Endothelial cell of hepatic sinusoid (primary cell): ENCODE measurements at regions not wholly inside any gene's neighbourhood (a gene's known extent, or its start where the extent isn't known, plus 50 kb on each side); places are given as distances from the start of the nearest gene placed in this dataset.
"Not testable (repeated sequence)": the region's sequence is repeated elsewhere in the genome, so short reads cannot be mapped to it uniquely, and the experiment has no call there.

Source experiments
- in situ Hi-C: cut with HindIII; loops from 2 replicates; pipeline ENCODE4 v1.10.0; 2017; ENCODE audit warnings: low sequenced_read_pairs

GRCh38 chr2:192488158-192488557, 293.4 kb upstream of the TMEFF2 start:
- in situ Hi-C loops: not testable (repeated sequence)

DNA sequence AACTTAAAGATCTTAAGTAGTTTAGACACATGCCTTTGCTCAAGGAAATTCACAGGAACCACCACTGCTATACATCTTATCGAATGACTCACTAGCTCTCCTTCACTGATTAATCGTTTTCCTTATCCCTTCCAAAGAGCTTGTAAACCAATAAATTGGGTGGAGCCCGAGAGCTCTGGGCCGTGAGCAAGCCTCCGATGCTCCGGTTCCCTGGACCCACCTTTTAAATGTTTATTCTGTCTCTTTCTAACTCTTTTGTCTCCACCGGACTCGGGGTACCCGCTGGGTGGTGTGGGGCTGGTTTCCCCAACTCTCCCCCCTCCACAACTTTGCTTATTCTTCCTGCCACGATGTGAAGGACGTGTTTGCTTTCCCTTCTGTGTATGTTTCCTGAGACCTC, 292.9 kb upstream of the TMEFF2 start:
- in situ Hi-C loops: no loop called here

DNA sequence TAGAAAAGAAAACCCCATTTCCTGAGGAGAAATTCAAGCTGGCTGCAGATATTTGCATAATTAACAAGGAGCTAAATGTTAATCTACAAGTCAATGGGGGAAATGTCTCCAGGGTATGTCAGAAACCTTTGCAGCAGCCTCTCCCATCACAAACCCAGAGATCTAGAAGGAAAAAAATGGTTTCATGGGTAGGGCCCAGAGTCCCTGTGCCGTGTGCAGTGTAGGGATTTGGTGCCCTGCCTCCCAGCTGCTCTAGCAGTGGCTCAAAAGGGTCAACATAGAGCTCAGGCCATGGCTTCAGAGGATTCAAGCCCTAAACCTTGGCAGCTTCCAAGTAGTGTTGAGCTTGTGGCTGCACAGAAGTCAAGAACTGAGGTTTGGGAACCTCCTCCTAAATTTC, 290.2 kb upstream of the TMEFF2 start:
- in situ Hi-C loops: no loop called here

DNA sequence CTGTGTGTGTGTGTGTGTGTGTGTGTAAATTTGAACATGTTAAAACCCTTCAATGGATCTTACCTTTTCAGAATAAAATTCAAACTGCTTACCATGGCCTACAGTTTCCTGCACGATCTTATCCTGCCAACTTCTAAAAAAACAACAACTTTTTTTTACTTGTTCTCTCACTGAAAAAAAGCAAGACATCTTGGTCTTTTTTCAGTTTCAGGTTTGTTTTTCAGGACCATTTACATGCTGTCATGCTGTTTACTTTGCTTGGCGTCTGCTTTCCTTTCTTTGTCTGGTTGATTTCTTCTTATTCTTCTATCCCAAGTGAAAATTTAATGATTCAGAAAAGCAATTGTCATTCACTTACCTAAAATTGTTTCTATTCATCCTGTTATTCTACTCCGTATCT, 286.3 kb upstream of the TMEFF2 start:
- in situ Hi-C loops: no loop called here

DNA sequence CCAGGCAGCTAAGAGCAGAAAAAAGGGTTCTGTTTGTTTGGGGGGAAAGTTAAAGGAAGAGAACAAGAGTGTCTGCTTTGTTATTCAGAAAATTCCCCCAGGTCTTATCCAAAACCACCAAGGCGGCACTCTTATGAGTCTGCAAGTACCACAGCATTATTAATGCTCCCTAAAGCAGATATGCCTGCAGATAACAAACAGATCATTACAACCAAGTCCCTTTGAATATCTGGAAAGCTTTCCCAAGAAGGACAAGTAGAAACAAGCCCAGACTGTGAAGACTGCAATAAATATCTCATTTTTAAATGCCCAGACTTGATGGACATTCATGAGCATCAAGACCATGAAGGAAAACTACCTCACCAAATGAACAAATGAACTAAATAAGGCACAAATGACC, 278.6 kb upstream of the TMEFF2 start:
- in situ Hi-C loops: no loop called here

GRCh38 chr2:192471982-192472381, 277.2 kb upstream of the TMEFF2 start:
- in situ Hi-C loops: no loop called here

- in situ Hi-C loops: no loop called here
These were observed 274.9 kb upstream of the TMEFF2 start for GRCh38 chr2:192469612-192470011.

GRCh38 chr2:192467953-192468660, 273.4 kb upstream of the TMEFF2 start:
- in situ Hi-C loops: no loop called here

- in situ Hi-C loops: no loop called here
These were observed 270.4 kb upstream of the TMEFF2 start for GRCh38 chr2:192465141-192465540.

DNA sequence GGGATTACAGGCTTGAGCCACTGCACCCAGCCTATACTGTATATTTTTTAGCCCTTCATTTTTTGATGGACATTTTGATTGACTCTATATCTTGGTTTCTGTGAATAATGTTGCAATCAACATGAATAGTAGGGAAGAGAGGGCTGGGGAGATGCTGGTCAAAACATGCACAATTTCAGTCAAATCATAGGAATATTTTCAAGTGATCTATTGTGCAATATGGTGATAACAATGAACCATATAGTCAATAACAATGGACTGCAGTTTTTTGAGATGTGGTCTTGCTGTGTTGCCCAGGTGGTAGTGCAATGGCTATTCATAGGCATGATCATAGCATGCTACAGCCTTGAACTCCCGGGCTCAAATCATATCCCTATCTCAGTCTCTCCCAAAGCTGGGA, 264.7 kb upstream of the TMEFF2 start:
- in situ Hi-C loops: no loop called here

GRCh38 chr2:192448881-192449280, 254.1 kb upstream of the TMEFF2 start:
- in situ Hi-C loops: no loop called here

- in situ Hi-C loops: no loop called here
These were observed 249.6 kb upstream of the TMEFF2 start for GRCh38 chr2:192444286-192444838.

DNA sequence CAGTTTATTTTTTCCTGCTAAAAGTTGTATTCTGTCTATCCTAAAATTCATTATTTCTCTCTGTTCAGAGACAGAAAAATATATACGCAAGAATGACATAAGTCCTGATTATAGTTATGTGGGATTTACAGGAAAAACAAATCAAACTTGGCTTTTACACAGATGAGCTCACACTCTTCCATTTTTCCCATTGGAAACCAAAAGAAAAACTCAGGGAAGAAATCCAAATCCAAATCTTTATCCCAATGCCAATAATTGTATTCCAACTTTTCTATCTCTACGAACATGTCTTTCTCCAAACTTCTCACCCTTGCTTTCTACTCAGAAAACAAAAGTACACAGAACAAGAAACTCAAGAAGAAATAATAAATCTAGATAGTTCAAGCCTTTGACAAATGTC, 249.1 kb upstream of the TMEFF2 start:
- in situ Hi-C loops: no loop called here

DNA sequence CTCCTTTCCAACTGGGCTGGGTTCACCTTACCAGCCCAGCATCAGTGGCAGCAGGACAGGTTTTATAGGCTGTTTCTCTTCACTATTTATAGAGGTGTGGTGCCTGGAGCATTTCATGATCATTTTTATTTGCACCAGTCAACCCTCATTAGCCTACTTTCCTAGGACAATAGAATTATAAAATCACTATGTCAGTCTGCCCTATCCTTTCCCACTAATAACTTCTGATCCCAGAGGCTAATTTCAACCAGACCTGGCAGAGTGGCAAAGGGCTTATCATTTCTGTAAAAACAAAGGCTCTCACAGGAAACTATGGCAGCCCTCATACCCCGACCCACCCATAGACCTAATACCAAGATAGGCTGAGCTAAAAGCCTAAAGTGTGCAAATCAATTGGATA, 243.5 kb upstream of the TMEFF2 start:
- in situ Hi-C loops: no loop called here

- in situ Hi-C loops: no loop called here
These were observed 242.9 kb upstream of the TMEFF2 start for GRCh38 chr2:192437653-192438052.

GRCh38 chr2:192424243-192424642, 229.5 kb upstream of the TMEFF2 start:
- in situ Hi-C loops: no loop called here

GRCh38 chr2:192419786-192420185, 225.1 kb upstream of the TMEFF2 start:
- in situ Hi-C loops: no loop called here

DNA sequence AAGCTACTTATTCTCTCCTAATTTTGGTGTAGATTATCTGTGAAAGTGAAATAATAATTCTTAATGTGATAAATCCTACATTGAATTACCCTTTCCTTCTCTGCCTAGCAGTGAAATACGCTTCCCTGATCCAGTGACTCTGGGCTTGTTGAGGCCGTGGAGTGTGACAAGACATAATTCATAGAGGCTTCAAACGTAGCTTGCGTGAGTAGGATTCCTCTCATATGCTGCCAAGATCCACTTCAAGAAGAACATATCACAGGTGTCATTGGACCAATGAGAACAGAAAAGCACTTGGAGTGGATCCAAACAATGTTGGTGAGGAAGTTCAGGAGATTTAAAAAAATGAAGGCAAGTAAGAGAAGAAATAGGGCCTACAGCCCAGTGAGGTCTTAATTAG, 221.3 kb upstream of the TMEFF2 start:
- in situ Hi-C loops: no loop called here

- in situ Hi-C loops: no loop called here
These were observed 220.1 kb upstream of the TMEFF2 start for GRCh38 chr2:192414794-192415193.

DNA sequence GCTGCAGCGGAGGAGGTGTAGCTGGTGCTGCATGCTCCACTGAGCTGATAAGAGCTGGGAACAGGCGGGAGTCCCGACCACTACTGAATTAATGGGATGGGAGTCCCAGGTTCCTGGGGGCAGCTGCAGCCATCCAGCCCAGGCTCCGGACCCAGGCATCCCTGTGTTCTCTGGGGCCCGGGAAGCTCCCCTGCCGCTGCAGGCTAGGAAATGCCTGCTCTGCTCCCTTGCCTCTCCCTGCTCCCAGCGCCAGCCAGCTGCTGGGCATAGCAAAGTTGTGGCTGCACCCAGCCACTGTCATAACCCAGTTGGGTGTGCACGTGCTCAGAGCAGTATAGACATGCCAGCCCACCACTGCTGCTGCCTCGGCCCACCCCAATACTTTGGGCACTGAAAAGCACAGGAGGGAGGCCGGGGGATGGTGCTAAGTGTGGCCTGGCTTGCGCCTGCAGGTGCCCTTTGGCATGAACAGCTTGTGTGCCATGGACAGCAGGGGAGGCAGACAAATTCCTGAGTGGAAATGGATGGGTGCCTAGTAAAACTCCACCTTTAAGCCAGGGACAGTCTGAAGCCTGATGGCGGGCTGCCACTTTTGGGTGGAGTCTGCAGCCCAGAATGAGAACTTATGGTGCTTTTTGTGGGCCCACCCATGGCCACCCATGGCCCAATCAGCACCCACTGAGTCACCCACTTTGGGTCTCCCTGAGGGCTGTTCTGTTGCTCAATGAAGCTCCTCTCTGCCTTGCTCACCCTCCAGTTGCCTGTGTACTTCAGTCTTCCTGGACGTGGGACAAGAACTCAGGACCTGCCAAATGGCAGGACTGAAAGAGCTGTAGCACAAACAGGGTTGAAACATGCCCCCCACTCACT, 219.3 kb upstream of the TMEFF2 start:
- in situ Hi-C loops: no loop called here

GRCh38 chr2:192412866-192413265, 218.1 kb upstream of the TMEFF2 start:
- in situ Hi-C loops: not testable (repeated sequence)

GRCh38 chr2:192412394-192412793, 217.7 kb upstream of the TMEFF2 start:
- in situ Hi-C loops: no loop called here
